Trophoblast cell (in vitro differentiated cells and primary cell): ENCODE measurements at regions not wholly inside any gene's neighbourhood (a gene's known extent, or its start where the extent isn't known, plus 50 kb on each side); places are given as distances from the start of the nearest gene placed in this dataset.

Experiments
- DNase-seq, 2 donors: peaks; one replicate each; pipeline ENCODE4 v3.0.0-alpha.2; 2016
- H2AFZ ChIP-seq: 2 replicates; pipeline ENCODE4 v1.6.1; 2013; ENCODE audit warnings: low read length, moderate library complexity, mild to moderate bottlenecking; ENCODE audit not compliant: insufficient read depth, poor library complexity
- H2AK5ac ChIP-seq: 2 replicates; pipeline ENCODE4 v1.6.1; 2013; ENCODE audit warnings: mild to moderate bottlenecking, low read length
- H2BK120ac ChIP-seq: 2 replicates; pipeline ENCODE4 v1.6.1; 2013; ENCODE audit warnings: low read length, mild to moderate bottlenecking, moderate library complexity; ENCODE audit not compliant: insufficient read depth, poor library complexity
- H2BK12ac ChIP-seq: 2 replicates; pipeline ENCODE4 v1.6.1; 2013; ENCODE audit warnings: mild to moderate bottlenecking, low read length, moderate library complexity
- H2BK5ac ChIP-seq: 2 replicates; pipeline ENCODE4 v1.6.1; 2013; ENCODE audit warnings: low read length, low read depth, moderate library complexity, mild to moderate bottlenecking; ENCODE audit not compliant: poor library complexity
- H3K14ac ChIP-seq: 2 replicates; pipeline ENCODE4 v1.6.1; 2013; ENCODE audit warnings: mild to moderate bottlenecking, low read length
- H3K18ac ChIP-seq: 2 replicates; pipeline ENCODE4 v1.6.1; 2013; ENCODE audit warnings: mild to moderate bottlenecking, low read length
- H3K23ac ChIP-seq: 2 replicates; pipeline ENCODE4 v1.6.1; 2013; ENCODE audit warnings: low read length
- H3K27ac ChIP-seq: 2 replicates; pipeline ENCODE4 v1.5.1; 2013; ENCODE audit warnings: low read depth, mild to moderate bottlenecking, inconsistent platforms, low read length, moderate library complexity
- H3K27me3 ChIP-seq: 2 replicates; pipeline ENCODE4 v1.6.1; 2013; ENCODE audit warnings: inconsistent platforms, mild to moderate bottlenecking, low read length, moderate library complexity; ENCODE audit not compliant: insufficient read depth
- H3K36me3 ChIP-seq, 2 experiments: 1 replicate in 1 of 2; 2 replicates in 1 of 2; pipeline ENCODE4 v1.6.1; 2013; ENCODE audit warnings: low read length in 2 of 2, mild to moderate bottlenecking in 2 of 2, moderate library complexity in 1 of 2; ENCODE audit not compliant: insufficient read depth in 2 of 2, control insufficient read depth in 1 of 2
- H3K4ac ChIP-seq: 2 replicates; pipeline ENCODE4 v1.6.1; 2013; ENCODE audit warnings: low read depth, mild to moderate bottlenecking, low read length, moderate library complexity
- H3K4me1 ChIP-seq, 2 experiments: 1 replicate in 1 of 2; 2 replicates in 1 of 2; pipeline ENCODE4 v1.6.1; 2013; ENCODE audit warnings: low read length in 2 of 2, mild to moderate bottlenecking in 2 of 2, moderate library complexity in 1 of 2; ENCODE audit not compliant: insufficient read depth in 2 of 2, control insufficient read depth in 1 of 2
- H3K4me2 ChIP-seq: 2 replicates; pipeline ENCODE4 v1.6.1; 2013; ENCODE audit warnings: inconsistent platforms, mild to moderate bottlenecking, low read length, moderate library complexity
- H3K4me3 ChIP-seq: 2 replicates; pipeline ENCODE4 v1.5.1; 2013; ENCODE audit warnings: mild to moderate bottlenecking, low read depth, low read length, inconsistent platforms
- H3K79me1 ChIP-seq: one replicate; pipeline ENCODE4 v1.6.1; 2013; ENCODE audit warnings: low read length
- H3K79me2 ChIP-seq: 2 replicates; pipeline ENCODE4 v1.6.1; 2013; ENCODE audit warnings: low read length, mild to moderate bottlenecking; ENCODE audit not compliant: control insufficient read depth, insufficient read depth, poor library complexity
- H3K9ac ChIP-seq: 2 replicates; pipeline ENCODE4 v1.6.1; 2013; ENCODE audit warnings: mild to moderate bottlenecking, low read length
- H3K9me3 ChIP-seq: 2 replicates; pipeline ENCODE4 v1.6.1; 2013; ENCODE audit warnings: low read depth, mild to moderate bottlenecking, control low read depth, inconsistent platforms, low read length; ENCODE audit not compliant: insufficient read depth
- H4K12ac ChIP-seq: 2 replicates; pipeline ENCODE4 v1.6.1; 2013; ENCODE audit warnings: low read depth, mild to moderate bottlenecking, low read length, moderate library complexity
- H4K8ac ChIP-seq: 2 replicates; pipeline ENCODE4 v1.6.1; 2013; ENCODE audit warnings: low read depth, mild to moderate bottlenecking, low read length, moderate library complexity
- H4K91ac ChIP-seq: one replicate; pipeline ENCODE4 v1.6.1; 2013; ENCODE audit warnings: low read depth, mild to moderate bottlenecking, low read length, moderate library complexity
- WGBS: extraction: QIAGEN DNeasy Blood & Tissue Kit; methylation state at CpG from one replicate; pipeline ENCODE4 v1.1.7; 2013; ENCODE audit warnings: missing lambda C conversion rate; ENCODE audit not compliant: insufficient read length, insufficient coverage; ENCODE audit errors: extremely low coverage; 5-methylcytosine and 5-hydroxymethylcytosine counted together

GRCh38 chr12:89992668-89993451 lies 284.2 kb upstream of the ATP2B1 start:
- no peak overlapping the region for H3K18ac ChIP-seq
- no peaks in the 10 kb centered on the region for H3K79me1 ChIP-seq
- no CpG with 5 or more reads among the region's 2 CpGs for WGBS
- no peak overlapping the region for H2BK12ac ChIP-seq
- no peak overlapping the region for H2AK5ac ChIP-seq
- H3K9ac ChIP-seq: no peak overlapping the region
- no peaks in the 10 kb centered on the region for H3K27me3 ChIP-seq
- H2BK120ac ChIP-seq: no peak overlapping the region
- no peak overlapping the region for H3K14ac ChIP-seq
- H3K4me1 ChIP-seq: no peaks in the 10 kb centered on the region
- no peak overlapping the region for H2AFZ ChIP-seq
- H4K8ac ChIP-seq: no peak overlapping the region
- no peak overlapping the region for H2BK5ac ChIP-seq
- no peak overlapping the region for H4K12ac ChIP-seq
- no peaks in the 10 kb centered on the region for H3K36me3 ChIP-seq
- no peak overlapping the region for H3K4me2 ChIP-seq
- no peak overlapping the region for H3K23ac ChIP-seq
- H4K91ac ChIP-seq: no peak overlapping the region
- H3K27ac ChIP-seq: no peak overlapping the region
- H3K4me3 ChIP-seq: no peak overlapping the region
- no peak overlapping the region for H3K4ac ChIP-seq
- H3K9me3 ChIP-seq: no peaks in the 10 kb centered on the region
- peak in 1 of 2 donors; percentile 41 for DNase-seq
- no peaks in the 10 kb centered on the region for H3K79me2 ChIP-seq

GRCh38 chr12:89991807-89992590 lies 283.4 kb upstream of the ATP2B1 start:
- no peaks in the 10 kb centered on the region for H3K36me3 ChIP-seq
- no peak overlapping the region for H2AK5ac ChIP-seq
- H3K4me3 ChIP-seq: no peak overlapping the region
- H4K12ac ChIP-seq: no peak overlapping the region
- H3K79me2 ChIP-seq: no peaks in the 10 kb centered on the region
- no peak overlapping the region for H2BK12ac ChIP-seq
- H2BK120ac ChIP-seq: no peak overlapping the region
- H3K4me2 ChIP-seq: no peak overlapping the region
- H3K4me1 ChIP-seq: no peaks in the 10 kb centered on the region
- DNase-seq: no peak
- no peak overlapping the region for H4K91ac ChIP-seq
- no peak overlapping the region for H3K23ac ChIP-seq
- no CpG with 5 or more reads among the region's 6 CpGs for WGBS
- H3K79me1 ChIP-seq: no peaks in the 10 kb centered on the region
- no peak overlapping the region for H3K18ac ChIP-seq
- H3K27ac ChIP-seq: no peak overlapping the region
- H3K4ac ChIP-seq: no peak overlapping the region
- H3K9me3 ChIP-seq: no peaks in the 10 kb centered on the region
- H4K8ac ChIP-seq: no peak overlapping the region
- H3K9ac ChIP-seq: no peak overlapping the region
- no peaks in the 10 kb centered on the region for H3K27me3 ChIP-seq
- no peak overlapping the region for H3K14ac ChIP-seq
- H2BK5ac ChIP-seq: no peak overlapping the region
- no peak overlapping the region for H2AFZ ChIP-seq

GRCh38 chr12:89988188-89988915 lies 279.7 kb upstream of the ATP2B1 start:
- H3K4me3 ChIP-seq: no peak overlapping the region
- DNase-seq: no peak
- H3K36me3 ChIP-seq: no peaks in the 10 kb centered on the region
- no peaks in the 10 kb centered on the region for H3K27me3 ChIP-seq
- no peak overlapping the region for H4K8ac ChIP-seq
- no peak overlapping the region for H2BK5ac ChIP-seq
- no peak overlapping the region for H2AFZ ChIP-seq
- H3K79me1 ChIP-seq: no peaks in the 10 kb centered on the region
- no peak overlapping the region for H4K12ac ChIP-seq
- no CpG with 5 or more reads among the region's 5 CpGs for WGBS
- no peak overlapping the region for H3K4me2 ChIP-seq
- H3K14ac ChIP-seq: no peak overlapping the region
- H3K18ac ChIP-seq: no peak overlapping the region
- no peaks in the 10 kb centered on the region for H3K4me1 ChIP-seq
- no peak overlapping the region for H3K4ac ChIP-seq
- H3K23ac ChIP-seq: no peak overlapping the region
- no peak overlapping the region for H2AK5ac ChIP-seq
- H3K79me2 ChIP-seq: no peaks in the 10 kb centered on the region
- H2BK120ac ChIP-seq: no peak overlapping the region
- no peak overlapping the region for H3K27ac ChIP-seq
- no peak overlapping the region for H2BK12ac ChIP-seq
- no peak overlapping the region for H3K9ac ChIP-seq
- H4K91ac ChIP-seq: no peak overlapping the region
- H3K9me3 ChIP-seq: no peaks in the 10 kb centered on the region

GRCh38 chr12:89985935-89986334 lies 277.3 kb upstream of the ATP2B1 start:
- Histone ChIP-seq H3K4ac (no peak overlapping the region), H2BK12ac (no peak overlapping the region), H3K23ac (no peak overlapping the region), H4K91ac (no peak overlapping the region), H4K8ac (no peak overlapping the region), H3K9me3 (no peaks in the 10 kb centered on the region), H3K4me1 (no peaks in the 10 kb centered on the region), H3K4me3 (no peak overlapping the region), H3K4me2 (no peak overlapping the region), H2AFZ (no peak overlapping the region), H3K18ac (no peak overlapping the region), H3K14ac (no peak overlapping the region), H2AK5ac (no peak overlapping the region), H2BK5ac (no peak overlapping the region), H3K79me1 (no peaks in the 10 kb centered on the region), H3K27me3 (no peaks in the 10 kb centered on the region), H3K79me2 (no peaks in the 10 kb centered on the region), H2BK120ac (no peak overlapping the region), H3K27ac (no peak overlapping the region), H3K36me3 (no peaks in the 10 kb centered on the region), H4K12ac (no peak overlapping the region), H3K9ac (no peak overlapping the region)
- WGBS: no CpG with 5 or more reads among the region's 1 CpG
- peak in 1 of 2 donors; percentile 58 for DNase-seq
